Activated CD4-positive, CD25-positive, alpha-beta regulatory T cell (primary cell): ENCODE measurements at regions not wholly inside any gene's neighbourhood (a gene's known extent, or its start where the extent isn't known, plus 50 kb on each side); places are given as distances from the start of the nearest gene placed in this dataset.

Source experiments
- DNase-seq, 4 experiments: peaks; one replicate each; lab custom pipeline; 2025; lab: John Stamatoyannopoulos, UW

- DNase-seq, result no peak
Observed at GRCh38 chr20:4600308-4601014, 85.8 kb upstream of the PRNP start.

GRCh38 chr20:4597215-4597614 lies 89.0 kb upstream of the PRNP start:
- no peak for DNase-seq

GRCh38 chr20:4593149-4593525 lies 93.1 kb upstream of the PRNP start:
- DNase-seq, result no peak

GRCh38 chr20:4592316-4593148 lies 93.7 kb upstream of the PRNP start:
- DNase-seq, result peak; percentile 19 to 50 (median 24)

- DNase-seq, result no peak
Observed at GRCh38 chr20:4591975-4592315, 94.3 kb upstream of the PRNP start.

GRCh38 chr20:4585758-4586157 lies 100.5 kb upstream of the PRNP start:
- no peak for DNase-seq

GRCh38 chr20:4585104-4585753 lies 101.0 kb upstream of the PRNP start:
- no peak for DNase-seq

GRCh38 chr20:4584510-4584909 lies 101.7 kb upstream of the PRNP start:
- no peak for DNase-seq

- no peak for DNase-seq
Observed at GRCh38 chr20:4581838-4582237, 104.4 kb upstream of the PRNP start.

GRCh38 chr20:4578375-4578774 lies 107.9 kb upstream of the PRNP start:
- DNase-seq, result no peak

GRCh38 chr20:4574356-4574690 lies 111.9 kb upstream of the PRNP start:
- no peak for DNase-seq

GRCh38 chr20:4573564-4574355 lies 112.5 kb upstream of the PRNP start:
- no peak for DNase-seq

- no peak for DNase-seq
Observed at GRCh38 chr20:4571759-4572531, 114.3 kb upstream of the PRNP start.

GRCh38 chr20:4569865-4570264 lies 116.4 kb upstream of the PRNP start:
- no peak for DNase-seq

- no peak for DNase-seq
Observed at GRCh38 chr20:4569092-4569491, 117.2 kb upstream of the PRNP start.

GRCh38 chr20:4568361-4568959 lies 117.8 kb upstream of the PRNP start:
- no peak for DNase-seq

GRCh38 chr20:4567170-4567569 lies 119.1 kb upstream of the PRNP start:
- DNase-seq, result no peak

GRCh38 chr20:4563534-4563933 lies 122.7 kb upstream of the PRNP start:
- DNase-seq, result no peak

GRCh38 chr20:4563031-4563430 lies 123.2 kb upstream of the PRNP start:
- no peak for DNase-seq

GRCh38 chr20:4560667-4561066 lies 125.6 kb upstream of the PRNP start:
- no peak for DNase-seq

GRCh38 chr20:4559906-4560305 lies 126.3 kb upstream of the PRNP start:
- DNase-seq, result no peak
